ENCODE measurements at regions not wholly inside any gene's neighbourhood (a gene's known extent, or its start where the extent isn't known, plus 50 kb on each side); places are given as distances from the start of the nearest gene placed in this dataset.

GRCh38 chr2:109702250-109702985 lies 88.3 kb downstream of the SOWAHC start:
- TF ChIP-seq EZH2 (IDR thresholded peaks at IDR 0.05; ENCODE audit: insufficient read depth, poor library complexity, severe bottlenecking): no peak
- 0 out of 2 replicates have a peak, but pooled peaks have one; percentile 44 for TF ChIP-seq EZH2phosphoT487 (IDR thresholded peaks at IDR 0.05; ENCODE audit: insufficient read depth, low read depth)
